ENCODE measurements at regions not wholly inside any gene's neighbourhood (a gene's known extent, or its start where the extent isn't known, plus 50 kb on each side); places are given as distances from the start of the nearest gene placed in this dataset.

DNA sequence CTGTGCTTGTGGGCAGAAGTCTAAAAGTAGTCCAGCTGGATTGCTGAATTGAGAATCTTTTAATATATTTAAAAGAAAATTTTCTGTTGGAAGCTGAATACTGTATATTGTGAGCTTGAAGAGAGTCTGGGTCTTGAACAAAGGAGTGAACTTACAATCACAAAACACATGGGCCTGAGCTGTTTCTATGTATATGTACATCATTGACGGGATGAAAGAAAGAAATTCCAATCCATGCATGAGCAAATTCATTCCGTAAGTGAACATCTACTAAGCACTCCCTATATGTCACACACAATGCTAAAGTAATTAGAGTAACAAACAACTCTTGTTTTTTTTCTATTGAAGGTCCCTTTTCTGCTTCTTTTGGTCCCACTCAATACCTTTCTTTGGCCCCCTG is 331.0 kb downstream of the HS3ST1 start:
- H3K36me3 ChIP-seq (ENCODE audit: control insufficient read depth, insufficient read depth, low read length) = no peaks in the 10 kb centered on the region
- Mint-ChIP-seq H3K9me3 (no peaks in the 10 kb centered on the region), H3K36me3 (no peaks in the 10 kb centered on the region), H3K27me3 (ENCODE audit: low read depth in 2 of 2) (no peaks in the 10 kb centered on the region), H3K4me1 (peaks cover 0 to 3% of the 10 kb centered on the region in 2 donors), H3K4me3 (no peak overlapping the region), H3K27ac (no peak overlapping the region)
- TF ChIP-seq, protein P1, sequence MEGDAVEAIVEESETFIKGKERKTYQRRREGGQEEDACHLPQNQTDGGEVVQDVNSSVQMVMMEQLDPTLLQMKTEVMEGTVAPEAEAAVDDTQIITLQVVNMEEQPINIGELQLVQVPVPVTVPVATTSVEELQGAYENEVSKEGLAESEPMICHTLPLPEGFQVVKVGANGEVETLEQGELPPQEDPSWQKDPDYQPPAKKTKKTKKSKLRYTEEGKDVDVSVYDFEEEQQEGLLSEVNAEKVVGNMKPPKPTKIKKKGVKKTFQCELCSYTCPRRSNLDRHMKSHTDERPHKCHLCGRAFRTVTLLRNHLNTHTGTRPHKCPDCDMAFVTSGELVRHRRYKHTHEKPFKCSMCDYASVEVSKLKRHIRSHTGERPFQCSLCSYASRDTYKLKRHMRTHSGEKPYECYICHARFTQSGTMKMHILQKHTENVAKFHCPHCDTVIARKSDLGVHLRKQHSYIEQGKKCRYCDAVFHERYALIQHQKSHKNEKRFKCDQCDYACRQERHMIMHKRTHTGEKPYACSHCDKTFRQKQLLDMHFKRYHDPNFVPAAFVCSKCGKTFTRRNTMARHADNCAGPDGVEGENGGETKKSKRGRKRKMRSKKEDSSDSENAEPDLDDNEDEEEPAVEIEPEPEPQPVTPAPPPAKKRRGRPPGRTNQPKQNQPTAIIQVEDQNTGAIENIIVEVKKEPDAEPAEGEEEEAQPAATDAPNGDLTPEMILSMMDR (IDR thresholded peaks at IDR 0.05) = no peak
- WGBS (ENCODE audit: insufficient coverage) = 82% methylated on average over 2 of the region's 2 CpGs
- no peak overlapping the region for H3K27ac ChIP-seq (ENCODE audit: low read length)
- H3K27me3 ChIP-seq (ENCODE audit: control insufficient read depth, insufficient read depth, low read length) = no peaks in the 10 kb centered on the region
- no peaks in the 10 kb centered on the region for H3K9me3 ChIP-seq (ENCODE audit: control insufficient read depth, insufficient read depth, low read length)
- peaks cover 2% of the 10 kb centered on the region for H3K4me1 ChIP-seq (ENCODE audit: control insufficient read depth, insufficient read depth, low read length)
- ATAC-seq = no peak
- H3K4me3 ChIP-seq (ENCODE audit: low read length) = no peak overlapping the region
- intact Hi-C loops (cut with micrococcal nuclease) = no loop called here
- DNase-seq = no peak

DNA sequence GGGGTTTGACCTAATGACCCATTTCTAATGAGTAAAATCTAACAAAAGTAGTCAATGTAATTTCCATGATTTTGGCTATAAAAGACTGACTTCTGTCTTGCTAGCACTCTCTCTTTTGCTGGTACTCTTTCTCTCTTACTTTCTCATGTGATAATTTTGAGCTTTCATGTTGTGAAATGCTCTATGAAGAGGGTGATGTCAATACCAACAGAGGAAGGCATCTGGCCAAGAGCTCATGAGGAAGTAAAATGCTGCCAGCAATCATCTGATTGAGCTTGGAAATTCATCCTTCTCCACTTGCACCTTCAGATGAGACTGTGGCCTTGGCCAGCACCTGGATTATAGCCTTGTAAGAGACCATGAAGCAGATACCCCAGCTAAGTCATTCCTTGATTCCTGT is 347.7 kb downstream of the HS3ST1 start:
- intact Hi-C loops (cut with micrococcal nuclease) = no loop called here
- Mint-ChIP-seq H3K4me3 (no peak overlapping the region), H3K36me3 (no peaks in the 10 kb centered on the region), H3K9me3 (no peaks in the 10 kb centered on the region), H3K4me1 (no peaks in the 10 kb centered on the region), H3K27ac (no peak overlapping the region), H3K27me3 (ENCODE audit: low read depth in 2 of 2) (no peaks in the 10 kb centered on the region)
- Histone ChIP-seq H3K9me3 (ENCODE audit: control insufficient read depth, insufficient read depth, low read length) (no peaks in the 10 kb centered on the region), H3K36me3 (ENCODE audit: control insufficient read depth, insufficient read depth, low read length) (no peaks in the 10 kb centered on the region), H3K27me3 (ENCODE audit: control insufficient read depth, insufficient read depth, low read length) (no peaks in the 10 kb centered on the region), H3K4me1 (ENCODE audit: control insufficient read depth, insufficient read depth, low read length) (no peaks in the 10 kb centered on the region), H3K4me3 (ENCODE audit: low read length) (no peak overlapping the region), H3K27ac (ENCODE audit: low read length) (no peak overlapping the region)
- DNase-seq (no peak), ATAC-seq (no peak)
- TF ChIP-seq, protein P1 (IDR thresholded peaks at IDR 0.05) = no peak

DNA sequence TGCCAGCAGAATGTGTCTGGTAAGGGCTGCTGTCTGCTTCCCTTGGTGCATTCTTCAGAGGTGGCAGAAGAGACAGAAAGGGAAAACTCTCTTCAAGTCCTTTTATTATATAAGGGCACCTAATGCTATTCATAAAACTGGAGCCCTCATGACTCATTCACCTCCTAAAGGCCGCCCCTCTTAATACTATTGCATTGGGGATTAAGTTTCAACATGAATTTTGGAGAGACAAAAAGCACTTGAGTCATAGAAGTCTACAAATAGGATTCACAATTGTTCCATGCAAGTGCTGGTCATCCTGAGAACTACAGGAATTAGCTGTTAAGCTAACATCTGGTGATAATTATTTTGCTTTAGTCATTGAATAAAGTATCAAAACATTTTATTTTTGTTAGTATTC is 349.5 kb downstream of the HS3ST1 start:
- no peaks in the 10 kb centered on the region for H3K36me3 Mint-ChIP-seq
- H3K4me1 ChIP-seq (ENCODE audit: control insufficient read depth, insufficient read depth, low read length) = no peaks in the 10 kb centered on the region
- no peaks in the 10 kb centered on the region for H3K9me3 Mint-ChIP-seq
- H3K4me1 Mint-ChIP-seq = peaks cover 0 to 2% of the 10 kb centered on the region in 2 donors
- 100% methylated on average over 1 of the region's 1 CpG for WGBS (ENCODE audit: insufficient coverage)
- no peak overlapping the region for H3K4me3 ChIP-seq (ENCODE audit: low read length)
- no peak for DNase-seq
- no peaks in the 10 kb centered on the region for H3K27me3 ChIP-seq (ENCODE audit: control insufficient read depth, insufficient read depth, low read length)
- ATAC-seq = no peak
- no peak overlapping the region for H3K27ac ChIP-seq (ENCODE audit: low read length)
- TF ChIP-seq, protein P1 (IDR thresholded peaks at IDR 0.05) = no peak
- H3K27ac Mint-ChIP-seq = no peak overlapping the region
- H3K27me3 Mint-ChIP-seq (ENCODE audit: low read depth in 2 of 2) = no peaks in the 10 kb centered on the region
- no peaks in the 10 kb centered on the region for H3K36me3 ChIP-seq (ENCODE audit: control insufficient read depth, insufficient read depth, low read length)
- no peak overlapping the region for H3K4me3 Mint-ChIP-seq
- no peaks in the 10 kb centered on the region for H3K9me3 ChIP-seq (ENCODE audit: control insufficient read depth, insufficient read depth, low read length)
- intact Hi-C loops (cut with micrococcal nuclease) = no loop called here

DNA sequence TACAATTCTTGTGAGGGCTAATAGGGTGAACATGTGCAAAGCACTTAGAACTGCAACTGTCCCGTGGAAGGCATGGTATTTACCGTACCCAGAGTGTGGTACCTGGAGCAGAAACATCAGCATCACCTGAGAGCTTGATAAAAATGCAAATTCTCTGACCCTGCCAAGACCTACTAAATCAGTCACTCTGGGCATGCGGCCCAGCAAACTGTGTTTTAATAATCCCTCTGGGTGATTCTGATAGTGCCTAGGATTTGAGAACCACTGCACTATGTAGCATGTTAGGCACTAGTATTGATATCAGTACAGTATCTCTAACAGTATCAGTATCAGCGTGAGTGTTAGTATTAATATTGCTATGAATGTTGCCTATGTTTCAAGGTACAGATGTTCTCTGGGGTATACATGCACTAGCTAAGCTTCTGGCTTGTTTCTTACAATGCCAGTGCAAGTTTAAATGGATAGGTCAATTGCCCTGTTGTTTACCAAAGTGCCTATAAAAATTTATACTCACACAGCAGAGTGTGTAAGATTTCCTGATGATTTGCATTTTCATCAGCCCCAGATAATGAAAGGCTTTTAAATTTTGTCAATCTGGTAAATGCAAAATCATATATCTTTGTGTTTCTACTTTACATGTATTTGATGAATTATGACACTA is 354.0 kb downstream of the HS3ST1 start:
- ATAC-seq (no peak), DNase-seq (no peak)
- Mint-ChIP-seq H3K27me3 (ENCODE audit: low read depth in 2 of 2) (no peaks in the 10 kb centered on the region), H3K27ac (no peak overlapping the region), H3K4me1 (peaks cover 5 to 8% of the 10 kb centered on the region in 2 donors), H3K36me3 (no peaks in the 10 kb centered on the region), H3K4me3 (no peak overlapping the region), H3K9me3 (no peaks in the 10 kb centered on the region)
- TF ChIP-seq, protein P1 (IDR thresholded peaks at IDR 0.05) = no peak
- Histone ChIP-seq H3K4me3 (ENCODE audit: low read length) (no peak overlapping the region), H3K9me3 (ENCODE audit: control insufficient read depth, insufficient read depth, low read length) (no peaks in the 10 kb centered on the region), H3K4me1 (ENCODE audit: control insufficient read depth, insufficient read depth, low read length) (no peaks in the 10 kb centered on the region), H3K27me3 (ENCODE audit: control insufficient read depth, insufficient read depth, low read length) (no peaks in the 10 kb centered on the region), H3K27ac (ENCODE audit: low read length) (no peak overlapping the region), H3K36me3 (ENCODE audit: control insufficient read depth, insufficient read depth, low read length) (no peaks in the 10 kb centered on the region)
- intact Hi-C loops (cut with micrococcal nuclease) = no loop called here
- 67% methylated on average over 4 of the region's 4 CpGs for WGBS (ENCODE audit: insufficient coverage)
